ENCODE measurements at regions not wholly inside any gene's neighbourhood (a gene's known extent, or its start where the extent isn't known, plus 50 kb on each side); places are given as distances from the start of the nearest gene placed in this dataset.

- no peak for DNase-seq
Observed at GRCh38 chrX:128216364-128216763, 164.2 kb upstream of the ACTRT1 start.

DNA sequence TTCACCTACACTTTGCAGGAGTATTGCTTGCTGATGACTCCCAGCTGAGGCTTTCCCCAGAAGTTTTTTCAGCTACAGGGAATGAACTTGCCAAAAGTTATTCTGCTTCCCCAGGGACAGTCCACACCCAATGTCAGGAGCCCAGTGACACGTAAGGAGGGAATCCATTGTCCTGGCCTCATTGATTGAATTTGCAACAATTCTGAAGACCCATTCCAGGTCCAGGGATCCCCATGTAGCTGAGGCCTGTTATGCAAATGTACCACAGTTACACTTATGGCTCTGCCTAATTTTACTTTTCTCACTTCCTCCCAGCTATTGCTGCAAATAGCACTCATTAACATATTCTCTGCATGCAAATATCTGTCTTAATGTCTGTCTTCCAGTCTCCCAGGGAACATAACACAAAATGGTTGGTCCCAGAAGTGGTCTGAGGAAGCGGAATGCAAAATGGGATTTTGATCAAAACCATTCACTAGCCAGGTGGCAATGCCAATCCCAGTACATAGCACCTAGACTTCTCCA is 113.7 kb upstream of the ACTRT1 start:
- no peak for DNase-seq

DNA sequence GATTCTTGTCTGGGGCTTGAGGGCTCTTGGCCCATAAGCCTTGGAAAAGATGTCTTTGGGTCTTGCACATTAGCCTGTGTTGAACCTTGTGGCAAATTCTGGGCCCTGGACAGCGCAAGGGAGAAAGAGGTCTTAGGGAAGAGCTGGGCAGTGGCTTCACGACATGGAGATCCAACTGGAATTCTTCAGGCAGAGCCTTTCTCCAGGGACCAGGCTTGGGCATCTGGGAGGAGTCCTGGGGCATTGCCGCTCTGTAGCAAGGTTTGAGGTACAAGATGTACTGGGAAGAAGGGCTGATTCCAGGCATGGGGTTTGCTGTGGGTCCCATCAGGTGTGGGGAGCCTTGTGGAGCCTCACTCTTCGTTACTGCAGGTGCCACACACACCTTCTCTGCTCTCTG is 104.0 kb upstream of the ACTRT1 start:
- DNase-seq, result no peak

DNA sequence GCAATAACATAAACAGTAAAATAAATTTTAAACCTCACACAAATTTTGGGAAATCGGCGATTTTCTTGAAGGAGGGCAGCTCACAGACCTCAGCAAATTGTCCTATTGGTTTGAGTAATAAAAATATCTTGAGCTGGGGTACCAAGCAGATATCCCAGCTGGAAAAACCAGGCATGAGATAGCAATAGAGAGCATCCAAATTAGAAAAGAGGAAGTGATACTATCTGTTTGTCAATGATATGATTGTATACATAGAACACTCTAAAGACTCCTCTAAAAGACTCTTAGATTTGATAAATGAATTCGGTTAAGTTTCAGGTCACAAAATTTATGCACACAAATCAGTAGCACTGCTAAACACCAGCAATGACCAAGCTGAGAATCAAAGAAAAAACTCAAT is 90.5 kb upstream of the ACTRT1 start:
- no peak for DNase-seq

- no peak for DNase-seq
Observed at GRCh38 chrX:128106630-128107029, 54.4 kb upstream of the ACTRT1 start.

DNA sequence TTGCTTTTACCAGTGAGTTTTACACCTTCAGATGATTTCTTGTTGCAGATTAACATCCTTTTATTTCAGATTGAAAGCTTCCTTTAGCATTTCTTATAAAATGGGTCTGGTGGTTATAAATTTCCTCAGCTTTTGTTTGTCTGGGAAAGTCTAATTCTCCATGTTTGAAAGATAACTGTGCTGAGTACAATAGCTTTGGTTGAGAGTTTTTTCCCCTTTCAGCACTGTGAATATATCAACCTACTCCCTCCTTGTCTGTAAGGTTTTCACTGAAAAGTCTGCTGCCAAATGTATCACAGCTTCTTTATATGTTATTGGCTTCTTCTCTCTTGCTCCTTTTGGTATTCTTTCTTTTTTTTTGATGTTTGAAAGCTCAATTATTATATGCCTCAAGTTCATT is 53.5 kb upstream of the ACTRT1 start:
- no peak for DNase-seq

Measured in GOT3 (cell line).